OCI-LY7 (cell line): ENCODE measurements at regions not wholly inside any gene's neighbourhood (a gene's known extent, or its start where the extent isn't known, plus 50 kb on each side); places are given as distances from the start of the nearest gene placed in this dataset.

Source experiments
- EZH2phosphoT487 ChIP-seq: fragments of 200-600 bp; sonication (generic); IDR thresholded peaks from 2 replicates; pipeline ENCODE4 v1.6.1; 2018; ENCODE audit warnings: low read depth, borderline replicate concordance, mild to moderate bottlenecking, mixed run types, antibody characterized with exemption, low read length, moderate library complexity, mixed read lengths
- TF ChIP-seq, protein P1 (sequence below): fragments of 200-600 bp; sonication (generic); conservative IDR thresholded peaks from 2 replicates; pipeline ENCODE4 v1.5.1; 2014; ENCODE audit warnings: mild to moderate bottlenecking, antibody characterized with exemption, low read length, moderate library complexity, mixed read lengths

DNA sequence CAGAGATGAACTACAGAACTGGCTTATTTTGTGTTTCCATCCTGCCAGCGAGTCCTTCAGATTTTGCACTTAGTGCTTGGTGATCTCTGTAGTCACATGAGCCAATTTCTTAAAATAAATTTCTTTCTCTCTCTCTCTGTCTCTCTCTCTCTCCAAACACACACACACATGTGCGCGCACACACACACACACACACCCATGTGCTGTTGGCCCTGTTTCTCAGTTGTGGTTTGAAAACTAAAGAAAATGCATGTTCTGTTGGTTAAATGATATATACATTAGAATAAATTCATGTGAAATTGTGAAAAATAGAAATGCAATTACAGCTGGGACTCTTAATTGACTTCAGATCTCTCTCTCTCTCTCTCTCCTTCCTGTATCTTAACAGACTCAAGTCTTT lies 399.3 kb downstream of the FAT4 start:
- TF ChIP-seq, protein P1, sequence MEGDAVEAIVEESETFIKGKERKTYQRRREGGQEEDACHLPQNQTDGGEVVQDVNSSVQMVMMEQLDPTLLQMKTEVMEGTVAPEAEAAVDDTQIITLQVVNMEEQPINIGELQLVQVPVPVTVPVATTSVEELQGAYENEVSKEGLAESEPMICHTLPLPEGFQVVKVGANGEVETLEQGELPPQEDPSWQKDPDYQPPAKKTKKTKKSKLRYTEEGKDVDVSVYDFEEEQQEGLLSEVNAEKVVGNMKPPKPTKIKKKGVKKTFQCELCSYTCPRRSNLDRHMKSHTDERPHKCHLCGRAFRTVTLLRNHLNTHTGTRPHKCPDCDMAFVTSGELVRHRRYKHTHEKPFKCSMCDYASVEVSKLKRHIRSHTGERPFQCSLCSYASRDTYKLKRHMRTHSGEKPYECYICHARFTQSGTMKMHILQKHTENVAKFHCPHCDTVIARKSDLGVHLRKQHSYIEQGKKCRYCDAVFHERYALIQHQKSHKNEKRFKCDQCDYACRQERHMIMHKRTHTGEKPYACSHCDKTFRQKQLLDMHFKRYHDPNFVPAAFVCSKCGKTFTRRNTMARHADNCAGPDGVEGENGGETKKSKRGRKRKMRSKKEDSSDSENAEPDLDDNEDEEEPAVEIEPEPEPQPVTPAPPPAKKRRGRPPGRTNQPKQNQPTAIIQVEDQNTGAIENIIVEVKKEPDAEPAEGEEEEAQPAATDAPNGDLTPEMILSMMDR: no peak
- TF ChIP-seq EZH2phosphoT487: no peak
